NCI-H1105 (cell line): ENCODE measurements at regions not wholly inside any gene's neighbourhood (a gene's known extent, or its start where the extent isn't known, plus 50 kb on each side); places are given as distances from the start of the nearest gene placed in this dataset.

Experiments
- DNase-seq: peaks from one replicate; lab custom pipeline; 2025; lab: John Stamatoyannopoulos, UW

- DNase-seq = no peak
These were observed 425.0 kb upstream of the ADAMTS9 start for GRCh38 chr3:65112751-65113300.

GRCh38 chr3:65110661-65111060 is 422.9 kb upstream of the ADAMTS9 start:
- DNase-seq = no peak

- DNase-seq = no peak
These were observed 422.2 kb upstream of the ADAMTS9 start for GRCh38 chr3:65109966-65110500.

GRCh38 chr3:65107174-65107573 is 419.4 kb upstream of the ADAMTS9 start:
- no peak for DNase-seq

GRCh38 chr3:65101450-65101849 is 413.6 kb upstream of the ADAMTS9 start:
- DNase-seq = no peak

GRCh38 chr3:65098400-65098799 is 410.6 kb upstream of the ADAMTS9 start:
- no peak for DNase-seq

GRCh38 chr3:65096110-65096745 is 408.4 kb upstream of the ADAMTS9 start:
- DNase-seq = no peak

GRCh38 chr3:65094723-65095122 is 406.9 kb upstream of the ADAMTS9 start:
- no peak for DNase-seq

- no peak for DNase-seq
These were observed 405.8 kb upstream of the ADAMTS9 start for GRCh38 chr3:65093641-65094040.

- no peak for DNase-seq
These were observed 403.8 kb upstream of the ADAMTS9 start for GRCh38 chr3:65091565-65091964.

GRCh38 chr3:65083240-65083639 is 395.4 kb upstream of the ADAMTS9 start:
- DNase-seq = no peak

- DNase-seq = no peak
These were observed 393.7 kb upstream of the ADAMTS9 start for GRCh38 chr3:65081536-65081935.

- DNase-seq = no peak
These were observed 392.6 kb upstream of the ADAMTS9 start for GRCh38 chr3:65080432-65080831.

GRCh38 chr3:65079560-65079959 is 391.8 kb upstream of the ADAMTS9 start:
- DNase-seq = no peak

- DNase-seq = no peak
These were observed 390.9 kb upstream of the ADAMTS9 start for GRCh38 chr3:65078748-65079147.

GRCh38 chr3:65077124-65077523 is 389.3 kb upstream of the ADAMTS9 start:
- no peak for DNase-seq

- no peak for DNase-seq
These were observed 383.2 kb upstream of the ADAMTS9 start for GRCh38 chr3:65070968-65071367.

- DNase-seq = no peak
These were observed 373.1 kb upstream of the ADAMTS9 start for GRCh38 chr3:65060904-65061303.

- DNase-seq = no peak
These were observed 364.3 kb upstream of the ADAMTS9 start for GRCh38 chr3:65052101-65052500.

GRCh38 chr3:65048151-65048550 is 360.4 kb upstream of the ADAMTS9 start:
- no peak for DNase-seq

GRCh38 chr3:65045138-65045537 is 357.3 kb upstream of the ADAMTS9 start:
- no peak for DNase-seq

- no peak for DNase-seq
These were observed 356.6 kb upstream of the ADAMTS9 start for GRCh38 chr3:65044401-65044800.

GRCh38 chr3:65042675-65043074 is 354.9 kb upstream of the ADAMTS9 start:
- DNase-seq = no peak

- no peak for DNase-seq
These were observed 352.0 kb upstream of the ADAMTS9 start for GRCh38 chr3:65039754-65040210.
